GM12864 (cell line): ENCODE measurements at regions not wholly inside any gene's neighbourhood (a gene's known extent, or its start where the extent isn't known, plus 50 kb on each side); places are given as distances from the start of the nearest gene placed in this dataset.

Experiments used
- DNase-seq: peaks from one replicate; pipeline ENCODE4 v3.0.0-alpha.2; 2011; ENCODE audit warnings: low read depth
- H3K4me3 ChIP-seq: 2 replicates; pipeline ENCODE4 v1.5.1; 2011; ENCODE audit warnings: mild to moderate bottlenecking, low read depth, low read length, control low read depth
- CTCF ChIP-seq: IDR thresholded peaks from 2 replicates; pipeline ENCODE4 v1.5.1; 2011; ENCODE audit warnings: low read depth, mild to moderate bottlenecking, moderate library complexity, low read length, control low read depth, inconsistent platforms; ENCODE audit errors: missing control alignments

GRCh38 chr16:87051526-87052320 lies 265.5 kb downstream of the C16orf95 start:
- no peak overlapping the region for H3K4me3 ChIP-seq
- no peak for DNase-seq
- TF ChIP-seq CTCF = no peak

- no peak for DNase-seq
- no peak for TF ChIP-seq CTCF
- H3K4me3 ChIP-seq = no peak overlapping the region
Observed at GRCh38 chr16:87052506-87052905, 264.7 kb downstream of the C16orf95 start.

- no peak overlapping the region for H3K4me3 ChIP-seq
- TF ChIP-seq CTCF = no peak
Observed at GRCh38 chr16:87053016-87053982, 263.9 kb downstream of the C16orf95 start.

GRCh38 chr16:87054154-87054553 lies 263.0 kb downstream of the C16orf95 start:
- DNase-seq = no peak
- no peak for TF ChIP-seq CTCF

More at GRCh38 chr16:87053016-87053982, 263.9 kb downstream of the C16orf95 start:
- no peak for DNase-seq

GRCh38 chr16:87054856-87055255 lies 262.3 kb downstream of the C16orf95 start:
- TF ChIP-seq CTCF = no peak
- DNase-seq = no peak
- H3K4me3 ChIP-seq = no peak overlapping the region

More at GRCh38 chr16:87054154-87054553, 263.0 kb downstream of the C16orf95 start:
- no peak overlapping the region for H3K4me3 ChIP-seq

- TF ChIP-seq CTCF = no peak
- H3K4me3 ChIP-seq = no peak overlapping the region
- no peak for DNase-seq
Observed at GRCh38 chr16:87056083-87056482, 261.1 kb downstream of the C16orf95 start.
